Activated naive CD4-positive, alpha-beta T cell treated with anti-CD3 and anti-CD28 coated beads for 36 hours (primary cell): ENCODE measurements at regions not wholly inside any gene's neighbourhood (a gene's known extent, or its start where the extent isn't known, plus 50 kb on each side); places are given as distances from the start of the nearest gene placed in this dataset.

ENCODE experiments used
- CTCF ChIA-PET: fragments of 350-600 bp; sonication (Branson Sonifier 250); formaldehyde crosslinking; loops from one replicate; lab custom pipeline; 2021; ENCODE audit warnings: antibody characterized with exemption; lab: Charles Lee
- DNase-seq: peaks from one replicate; pipeline ENCODE4 v3.0.0-alpha.2; 2020
- H3K27ac Mint-ChIP-seq: one replicate; pipeline ENCODE4 v1.8.0; 2021; ENCODE audit warnings: mild to moderate bottlenecking, mixed read lengths
- H3K27me3 Mint-ChIP-seq: one replicate; pipeline ENCODE4 v1.8.0; 2021; ENCODE audit warnings: low read depth, mixed read lengths
- H3K36me3 Mint-ChIP-seq: one replicate; pipeline ENCODE4 v1.8.0; 2021; ENCODE audit warnings: low read depth, mixed read lengths
- H3K4me1 Mint-ChIP-seq: one replicate; pipeline ENCODE4 v1.8.0; 2021; ENCODE audit warnings: low read depth, mixed read lengths
- H3K4me3 Mint-ChIP-seq: one replicate; pipeline ENCODE4 v1.8.0; 2021; ENCODE audit warnings: mild to moderate bottlenecking, moderate library complexity, mixed read lengths
- H3K9me3 Mint-ChIP-seq: one replicate; pipeline ENCODE4 v1.8.0; 2021; ENCODE audit warnings: mixed read lengths
- intact Hi-C: fragments of 100-400 bp; cut with micrococcal nuclease; formaldehyde crosslinking; loops from one replicate; pipeline ENCODE4 v1.15.1; 2023

DNA sequence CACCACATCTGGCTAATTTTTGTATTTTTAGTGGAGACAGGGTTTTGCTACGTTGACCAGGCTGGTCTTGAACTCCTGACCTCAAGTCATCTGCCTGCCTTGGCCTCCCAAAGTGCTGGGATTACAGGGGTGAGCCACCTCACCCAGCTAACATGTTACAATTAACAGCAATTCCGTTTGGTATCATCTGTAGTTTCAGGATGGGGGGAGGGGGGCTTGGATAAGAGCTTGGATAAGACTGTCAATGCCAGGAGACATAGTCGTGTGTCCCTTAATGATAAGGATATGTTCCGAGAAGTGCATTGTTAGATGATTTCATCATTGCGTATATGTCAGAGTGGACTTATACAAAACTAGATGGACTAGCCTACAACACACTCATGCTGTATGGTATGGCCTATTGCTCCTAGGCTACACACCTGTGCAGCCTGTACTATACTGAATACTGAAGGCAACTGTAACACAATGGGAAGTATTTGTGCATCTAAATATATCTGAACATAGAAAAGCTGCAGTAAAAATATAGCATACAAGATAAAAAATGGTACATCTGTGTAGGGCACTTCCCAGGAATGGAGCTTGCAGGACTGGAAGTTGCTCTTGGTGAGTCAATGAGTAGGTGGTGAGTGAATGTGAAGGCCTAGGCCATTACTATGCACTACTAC, 103.9 kb upstream of the TNS3 start:
- intact Hi-C loops, result no loop called here
- H3K27me3 Mint-ChIP-seq, result no peaks in the 10 kb centered on the region
- H3K4me1 Mint-ChIP-seq, result no peaks in the 10 kb centered on the region
- DNase-seq, result no peak
- no peaks in the 10 kb centered on the region for H3K36me3 Mint-ChIP-seq
- CTCF ChIA-PET, result no interaction called here
- no peak overlapping the region for H3K27ac Mint-ChIP-seq
- no peak overlapping the region for H3K4me3 Mint-ChIP-seq
- no peaks in the 10 kb centered on the region for H3K9me3 Mint-ChIP-seq

DNA sequence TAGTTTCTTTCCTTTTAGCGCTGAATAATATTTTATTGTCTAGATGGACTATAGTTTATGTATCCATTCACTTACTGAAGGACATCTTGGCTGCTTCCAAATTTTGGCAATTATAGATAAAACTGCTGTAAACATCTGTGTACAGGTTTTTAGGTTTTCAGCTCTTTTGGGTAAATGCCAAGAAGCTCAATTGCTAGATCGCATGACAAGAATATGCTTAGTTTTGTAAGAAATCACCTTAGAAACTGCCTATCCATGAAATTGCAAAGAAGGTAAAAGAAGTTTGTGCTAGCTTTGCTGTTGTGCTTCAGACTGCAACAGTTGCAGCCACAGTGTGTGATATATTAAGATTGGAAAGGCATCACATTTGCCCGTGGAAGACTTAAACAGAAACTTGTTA, 103.2 kb upstream of the TNS3 start:
- Mint-ChIP-seq H3K9me3 (no peaks in the 10 kb centered on the region), H3K36me3 (no peaks in the 10 kb centered on the region), H3K27ac (no peak overlapping the region), H3K4me1 (no peaks in the 10 kb centered on the region), H3K27me3 (no peaks in the 10 kb centered on the region), H3K4me3 (no peak overlapping the region)
- CTCF ChIA-PET, result no interaction called here
- intact Hi-C loops, result no loop called here
- DNase-seq, result no peak

DNA sequence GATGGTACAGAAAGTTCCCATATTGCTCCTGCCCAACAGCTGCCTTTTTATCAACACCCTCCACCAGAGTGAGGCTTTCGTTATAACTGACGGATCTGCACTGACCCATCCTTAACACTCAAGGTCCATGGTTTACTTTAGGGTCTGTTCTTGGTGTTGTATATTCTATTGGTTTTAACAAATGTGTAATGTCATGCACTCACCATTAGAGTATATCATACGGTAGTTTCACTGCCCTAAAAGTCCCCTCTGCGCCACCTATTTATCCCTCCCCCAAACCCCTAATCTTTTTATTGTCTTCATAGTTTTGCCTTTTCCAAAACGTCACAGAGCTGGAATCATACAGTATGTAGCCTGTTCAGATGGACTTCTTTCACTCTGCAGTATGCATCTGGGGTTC, 102.8 kb upstream of the TNS3 start:
- H3K9me3 Mint-ChIP-seq, result no peaks in the 10 kb centered on the region
- H3K27ac Mint-ChIP-seq, result no peak overlapping the region
- no peaks in the 10 kb centered on the region for H3K27me3 Mint-ChIP-seq
- no peaks in the 10 kb centered on the region for H3K4me1 Mint-ChIP-seq
- no peaks in the 10 kb centered on the region for H3K36me3 Mint-ChIP-seq
- no peak overlapping the region for H3K4me3 Mint-ChIP-seq
- intact Hi-C loops, result no loop called here
- CTCF ChIA-PET, result no interaction called here
- no peak for DNase-seq

- intact Hi-C loops, result no loop called here
- H3K27ac Mint-ChIP-seq, result no peak overlapping the region
- H3K4me1 Mint-ChIP-seq, result no peaks in the 10 kb centered on the region
- H3K4me3 Mint-ChIP-seq, result no peak overlapping the region
- no peak for DNase-seq
- no peaks in the 10 kb centered on the region for H3K9me3 Mint-ChIP-seq
- H3K27me3 Mint-ChIP-seq, result no peaks in the 10 kb centered on the region
- CTCF ChIA-PET, result no interaction called here
- no peaks in the 10 kb centered on the region for H3K36me3 Mint-ChIP-seq
These were observed 101.6 kb upstream of the TNS3 start for GRCh38 chr7:47683485-47683898.

DNA sequence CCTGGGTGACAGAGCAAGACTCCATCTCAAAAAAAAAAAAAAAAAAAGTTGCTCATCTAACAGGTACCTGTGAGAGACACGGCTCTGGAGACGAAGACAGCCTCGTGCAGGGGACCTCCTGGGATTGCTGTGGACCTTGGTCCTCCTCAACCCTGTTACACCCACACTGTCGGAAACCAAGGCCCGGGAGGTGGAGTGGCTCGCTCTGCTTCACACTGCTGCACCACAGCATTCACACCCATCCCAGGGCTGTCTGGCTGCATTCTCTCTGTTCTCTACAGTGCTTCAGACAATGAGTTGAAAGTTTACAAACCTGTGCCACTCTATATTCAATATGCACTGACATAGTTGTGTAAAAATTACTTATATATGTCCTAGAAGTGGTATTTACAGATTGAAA, 101.0 kb upstream of the TNS3 start:
- H3K4me3 Mint-ChIP-seq, result no peak overlapping the region
- H3K4me1 Mint-ChIP-seq, result no peaks in the 10 kb centered on the region
- H3K9me3 Mint-ChIP-seq, result no peaks in the 10 kb centered on the region
- no peaks in the 10 kb centered on the region for H3K36me3 Mint-ChIP-seq
- intact Hi-C loops, result no loop called here
- H3K27me3 Mint-ChIP-seq, result no peaks in the 10 kb centered on the region
- no peak for DNase-seq
- H3K27ac Mint-ChIP-seq, result no peak overlapping the region
- CTCF ChIA-PET, result no interaction called here

DNA sequence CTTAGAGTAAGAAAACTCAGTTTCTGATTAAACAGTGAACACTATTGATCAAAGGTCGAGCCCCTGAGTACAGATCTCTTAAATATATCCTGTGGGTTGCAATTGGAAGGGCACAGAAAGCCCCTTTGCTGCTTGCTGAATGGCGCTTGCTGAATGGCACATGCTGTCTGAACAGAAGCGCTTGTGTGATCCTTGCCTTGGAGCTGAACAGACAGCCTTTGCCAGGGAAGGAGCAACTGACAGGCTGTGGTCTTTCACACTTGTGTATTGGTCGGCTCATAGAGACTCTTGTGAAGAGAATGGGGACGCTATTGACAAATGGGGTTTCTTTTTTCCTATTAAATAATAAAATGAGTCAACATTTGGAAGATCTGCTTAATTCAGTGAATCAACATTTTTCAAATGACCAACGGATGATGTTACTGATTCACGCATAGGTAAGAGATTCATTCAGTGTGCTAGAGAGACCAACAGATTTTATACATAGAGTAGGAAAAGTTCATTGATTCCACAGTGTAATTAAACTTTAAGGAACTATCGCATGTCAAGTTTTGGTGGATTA, 99.4 kb upstream of the TNS3 start:
- H3K36me3 Mint-ChIP-seq, result no peaks in the 10 kb centered on the region
- H3K9me3 Mint-ChIP-seq, result no peaks in the 10 kb centered on the region
- H3K4me1 Mint-ChIP-seq, result no peaks in the 10 kb centered on the region
- no peaks in the 10 kb centered on the region for H3K27me3 Mint-ChIP-seq
- intact Hi-C loops, result no loop called here
- CTCF ChIA-PET, result interaction anchor here (0.7 kb wide), 1 partner anchor 135 kb away, joined by 3 read pairs; no protein-coding TSS in a partner anchor
- DNase-seq, result no peak
- H3K4me3 Mint-ChIP-seq, result no peak overlapping the region
- no peak overlapping the region for H3K27ac Mint-ChIP-seq

DNA sequence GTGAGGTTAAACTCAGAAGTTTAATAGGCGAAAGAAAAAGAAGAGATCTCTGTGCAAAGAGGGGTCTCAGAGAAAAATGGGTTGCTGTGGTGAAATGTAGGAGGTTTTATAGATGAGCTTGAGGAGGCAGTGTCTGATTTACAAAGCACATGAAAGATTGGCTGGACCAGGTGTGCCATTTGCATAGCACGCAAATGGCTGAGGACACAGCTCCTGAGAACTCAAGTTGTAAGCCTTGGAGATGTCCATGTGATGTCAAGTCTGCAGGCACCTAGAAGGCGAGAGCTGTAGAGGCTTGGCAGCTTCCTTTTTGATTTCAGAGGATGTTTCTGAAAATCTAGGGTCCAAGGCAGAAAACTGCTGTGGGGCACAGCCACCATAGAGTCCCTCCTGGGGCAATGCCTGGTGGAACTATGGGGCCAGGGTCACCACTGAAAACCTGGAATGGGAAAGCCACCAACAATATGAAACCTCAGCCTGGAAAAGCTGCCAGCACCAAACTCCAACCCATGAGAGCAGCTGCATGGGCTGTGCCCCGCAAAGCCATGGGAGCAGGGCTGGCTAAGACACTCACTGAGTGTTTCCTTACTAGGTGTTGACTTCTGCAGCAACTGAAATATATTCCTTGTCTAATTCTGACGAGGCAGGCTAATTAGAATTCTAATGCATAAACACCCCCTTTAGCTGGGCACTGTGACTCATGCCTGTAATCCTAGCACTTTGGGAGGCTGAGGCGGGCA, 96.9 kb upstream of the TNS3 start:
- Mint-ChIP-seq H3K4me3 (no peak overlapping the region), H3K36me3 (no peaks in the 10 kb centered on the region), H3K4me1 (no peaks in the 10 kb centered on the region), H3K27ac (no peak overlapping the region), H3K27me3 (no peaks in the 10 kb centered on the region), H3K9me3 (no peaks in the 10 kb centered on the region)
- intact Hi-C loops, result no loop called here
- CTCF ChIA-PET, result interaction anchor here (0.6 kb wide), 1 partner anchor 588 kb away, joined by 3 read pairs; no protein-coding TSS in a partner anchor
- no peak for DNase-seq

DNA sequence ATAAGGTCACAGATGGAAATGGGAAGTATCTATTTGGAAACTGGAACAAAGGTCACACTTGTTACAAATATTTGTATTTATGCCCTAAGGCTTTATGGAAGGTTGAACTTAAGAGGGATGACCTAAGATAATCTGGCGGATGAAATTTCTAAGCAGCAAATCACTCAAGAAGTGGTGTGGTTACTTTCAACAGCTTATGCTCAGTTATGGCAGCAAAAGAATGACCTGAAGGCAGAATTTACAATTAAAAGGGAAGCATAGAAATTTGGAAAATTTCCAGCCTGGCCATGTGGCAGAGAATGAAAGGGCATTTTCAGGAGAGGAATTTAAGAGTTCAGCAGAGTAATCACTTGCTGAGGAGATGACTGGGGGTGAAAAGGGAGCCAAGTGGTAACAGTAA, 95.8 kb upstream of the TNS3 start:
- H3K36me3 Mint-ChIP-seq, result no peaks in the 10 kb centered on the region
- no peak overlapping the region for H3K4me3 Mint-ChIP-seq
- no peak for DNase-seq
- H3K4me1 Mint-ChIP-seq, result no peaks in the 10 kb centered on the region
- H3K27me3 Mint-ChIP-seq, result no peaks in the 10 kb centered on the region
- H3K9me3 Mint-ChIP-seq, result no peaks in the 10 kb centered on the region
- CTCF ChIA-PET, result no interaction called here
- no peak overlapping the region for H3K27ac Mint-ChIP-seq
- intact Hi-C loops, result no loop called here

- no peak for DNase-seq
- CTCF ChIA-PET, result no interaction called here
- Mint-ChIP-seq H3K27ac (no peak overlapping the region), H3K27me3 (no peaks in the 10 kb centered on the region), H3K4me3 (no peak overlapping the region), H3K36me3 (no peaks in the 10 kb centered on the region), H3K4me1 (no peaks in the 10 kb centered on the region), H3K9me3 (no peaks in the 10 kb centered on the region)
- intact Hi-C loops, result no loop called here
These were observed 95.2 kb upstream of the TNS3 start for GRCh38 chr7:47677093-47677492.

DNA sequence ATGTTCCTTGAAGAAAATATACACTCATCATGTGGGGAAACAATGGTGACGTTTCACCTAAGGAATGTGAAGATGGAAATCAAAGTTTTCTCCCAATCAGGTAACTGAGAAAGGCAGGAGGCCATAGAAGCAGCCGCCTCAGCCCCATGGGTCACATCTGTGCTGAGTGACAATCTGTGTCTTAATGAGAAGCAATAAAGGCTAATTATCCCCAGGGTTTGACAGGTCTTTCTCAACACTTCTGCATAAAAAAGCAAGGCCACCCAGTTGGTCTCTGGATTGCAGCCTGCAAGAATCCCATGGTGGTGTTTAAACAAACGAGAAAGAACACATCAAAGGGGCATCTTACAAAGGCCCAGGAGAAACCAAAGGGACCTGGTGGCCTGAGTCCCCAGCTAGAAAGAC, 91.1 kb upstream of the TNS3 start:
- intact Hi-C loops, result no loop called here
- DNase-seq, result no peak
- H3K27ac Mint-ChIP-seq, result no peak overlapping the region
- CTCF ChIA-PET, result no interaction called here
- H3K27me3 Mint-ChIP-seq, result no peaks in the 10 kb centered on the region
- no peak overlapping the region for H3K4me3 Mint-ChIP-seq
- no peaks in the 10 kb centered on the region for H3K4me1 Mint-ChIP-seq
- no peaks in the 10 kb centered on the region for H3K9me3 Mint-ChIP-seq
- H3K36me3 Mint-ChIP-seq, result no peaks in the 10 kb centered on the region

DNA sequence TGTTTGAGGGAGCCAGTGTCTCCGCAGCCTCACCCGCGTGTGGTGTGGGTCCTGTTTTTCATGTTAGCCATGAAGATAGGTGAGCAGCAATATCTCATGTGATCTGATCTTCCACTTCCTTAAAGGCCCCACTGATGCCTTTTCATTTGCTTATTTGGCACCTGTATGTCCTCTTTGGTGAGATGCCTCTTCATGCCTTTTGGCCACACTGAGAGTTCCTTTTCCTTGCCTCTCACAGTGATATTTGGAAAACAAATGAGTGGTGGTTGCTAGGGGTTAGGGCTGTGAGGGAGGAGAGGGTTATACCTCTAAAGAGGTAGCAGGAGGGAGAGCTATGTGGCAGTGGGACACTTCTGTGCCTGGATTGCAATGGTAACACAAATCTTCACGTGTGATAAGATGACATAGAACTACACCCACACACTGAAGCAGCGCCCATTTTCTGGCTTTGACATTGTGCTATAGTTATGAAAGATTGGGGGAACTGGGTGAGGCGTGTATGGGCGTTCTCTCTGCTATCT, 90.4 kb upstream of the TNS3 start:
- Mint-ChIP-seq H3K27me3 (no peaks in the 10 kb centered on the region), H3K36me3 (no peaks in the 10 kb centered on the region), H3K9me3 (no peaks in the 10 kb centered on the region), H3K4me1 (no peaks in the 10 kb centered on the region), H3K27ac (no peak overlapping the region), H3K4me3 (no peak overlapping the region)
- CTCF ChIA-PET, result no interaction called here
- intact Hi-C loops, result no loop called here
- no peak for DNase-seq

- no peak for DNase-seq
- H3K4me1 Mint-ChIP-seq, result no peaks in the 10 kb centered on the region
- no peaks in the 10 kb centered on the region for H3K36me3 Mint-ChIP-seq
- intact Hi-C loops, result no loop called here
- no peaks in the 10 kb centered on the region for H3K27me3 Mint-ChIP-seq
- H3K9me3 Mint-ChIP-seq, result no peaks in the 10 kb centered on the region
- CTCF ChIA-PET, result no interaction called here
- no peak overlapping the region for H3K27ac Mint-ChIP-seq
- no peak overlapping the region for H3K4me3 Mint-ChIP-seq
These were observed 89.4 kb upstream of the TNS3 start for GRCh38 chr7:47671358-47671757.

- no peaks in the 10 kb centered on the region for H3K36me3 Mint-ChIP-seq
- H3K4me3 Mint-ChIP-seq, result no peak overlapping the region
- no peak overlapping the region for H3K27ac Mint-ChIP-seq
These were observed 88.8 kb upstream of the TNS3 start for GRCh38 chr7:47670729-47671128.

More at GRCh38 chr7:47670729-47671128, 88.8 kb upstream of the TNS3 start:
- H3K27me3 Mint-ChIP-seq, result no peaks in the 10 kb centered on the region
- no peak for DNase-seq
- H3K9me3 Mint-ChIP-seq, result no peaks in the 10 kb centered on the region
- CTCF ChIA-PET, result no interaction called here
- intact Hi-C loops, result no loop called here
- H3K4me1 Mint-ChIP-seq, result no peaks in the 10 kb centered on the region
